IMR-90 (cell line): ENCODE measurements at regions not wholly inside any gene's neighbourhood (a gene's known extent, or its start where the extent isn't known, plus 50 kb on each side); places are given as distances from the start of the nearest gene placed in this dataset.

Source experiments
- ATAC-seq: fragments of 200-7000 bp; cut with Tn5 transposase; 2 replicates; pipeline ENCODE4 v1.9.1; 2020; ENCODE audit warnings: low read depth, mild to moderate bottlenecking, moderate library complexity
- BruUV-seq: library from RNA; stranded (reverse); fragments of 400-500 nt; replicated peaks from 2 replicates; lab custom pipeline; 2021; lab: Mats Ljungman, UMichigan
- CTCF ChIA-PET: fragments of 300-600 bp; formaldehyde crosslinking; extraction: SDS; loops from one replicate; lab custom pipeline; 2021; ENCODE audit warnings: antibody characterized with exemption; lab: Yijun Ruan, JAX
- POLR2A ChIA-PET: fragments of 300-600 bp; sonication (Branson Sonifier 250); formaldehyde crosslinking; loops from one replicate; lab custom pipeline; 2022; ENCODE audit warnings: antibody characterized with exemption; ENCODE audit not compliant: unreplicated experiment; lab: Charles Lee
- DNase-seq: peaks from one replicate; pipeline ENCODE4 v3.0.0; 2013
- H2AFZ ChIP-seq: replicated peaks from 2 replicates; pipeline ENCODE3; 2013; ENCODE audit warnings: low read length, mild to moderate bottlenecking; ENCODE audit not compliant: poor library complexity
- H2AK5ac ChIP-seq: 2 replicates; pipeline ENCODE4 v1.6.1; 2013; ENCODE audit warnings: low read depth, low read length, inconsistent platforms
- H2AK9ac ChIP-seq: replicated peaks from 2 replicates; pipeline ENCODE3; 2013; ENCODE audit warnings: mild to moderate bottlenecking, low read depth, low read length, moderate library complexity; ENCODE audit not compliant: poor library complexity
- H2BK120ac ChIP-seq: 2 replicates; pipeline ENCODE4 v1.6.1; 2013; ENCODE audit warnings: low read depth, low read length, inconsistent platforms
- H2BK15ac ChIP-seq: 3 replicates; pipeline ENCODE4 v1.6.1; 2013; ENCODE audit warnings: low read depth, low read length, inconsistent platforms
- H2BK20ac ChIP-seq: 2 replicates; pipeline ENCODE4 v1.6.1; 2013; ENCODE audit warnings: low read depth, mild to moderate bottlenecking, inconsistent platforms, low read length, moderate library complexity
- H2BK5ac ChIP-seq: 2 replicates; pipeline ENCODE4 v1.6.1; 2013; ENCODE audit warnings: mild to moderate bottlenecking, low read depth, low read length, inconsistent platforms; ENCODE audit not compliant: poor library complexity, severe bottlenecking
- H3K14ac ChIP-seq: replicated peaks from 2 replicates; pipeline ENCODE4 v1.6.1; 2013; ENCODE audit warnings: low read depth, low read length, inconsistent platforms
- H3K18ac ChIP-seq: 2 replicates; pipeline ENCODE4 v1.6.1; 2013; ENCODE audit warnings: low read depth, low read length, control low read depth
- H3K23ac ChIP-seq: 2 replicates; pipeline ENCODE4 v1.6.1; 2013; ENCODE audit warnings: low read depth, low read length, inconsistent platforms
- H3K27ac ChIP-seq: 2 replicates; pipeline ENCODE4 v1.5.1; 2013; ENCODE audit warnings: mild to moderate bottlenecking, control low read depth, low read length; ENCODE audit not compliant: insufficient read depth
- H3K27me3 ChIP-seq: 2 replicates; pipeline ENCODE4 v1.6.1; 2013; ENCODE audit warnings: low read length; ENCODE audit not compliant: control insufficient read depth, insufficient read depth
- H3K36me3 ChIP-seq: 2 replicates; pipeline ENCODE4 v1.6.1; 2013; ENCODE audit warnings: low read length, mixed read lengths; ENCODE audit not compliant: control insufficient read depth, insufficient read depth
- H3K4ac ChIP-seq: 2 replicates; pipeline ENCODE4 v1.6.1; 2013; ENCODE audit warnings: low read depth, low read length, inconsistent platforms
- H3K4me1 ChIP-seq: 2 replicates; pipeline ENCODE4 v1.6.1; 2013; ENCODE audit warnings: low read length, mixed read lengths; ENCODE audit not compliant: control insufficient read depth, insufficient read depth
- H3K4me2 ChIP-seq: 2 replicates; pipeline ENCODE4 v1.6.1; 2013; ENCODE audit warnings: low read depth, mild to moderate bottlenecking, control low read depth, low read length, moderate library complexity
- H3K4me3 ChIP-seq: 2 replicates; pipeline ENCODE4 v1.5.1; 2013; ENCODE audit warnings: low read depth, mild to moderate bottlenecking, control low read depth, low read length, moderate library complexity; ENCODE audit not compliant: insufficient read depth
- H3K56ac ChIP-seq: 2 replicates; pipeline ENCODE4 v1.6.1; 2013; ENCODE audit warnings: low read length, inconsistent platforms; ENCODE audit not compliant: insufficient read depth; ENCODE audit errors: extremely low read depth
- H3K79me1 ChIP-seq, 2 experiments: 2 replicates each; pipeline ENCODE4 v1.6.1; 2013; ENCODE audit warnings: low read length in 2 of 2, inconsistent platforms in 1 of 2, low read depth in 1 of 2
- H3K9ac ChIP-seq: 2 replicates; pipeline ENCODE4 v1.6.1; 2013; ENCODE audit warnings: low read depth, low read length, control low read depth
- H3K9me1 ChIP-seq: 2 replicates; pipeline ENCODE4 v1.6.1; 2013; ENCODE audit warnings: low read length, inconsistent platforms; ENCODE audit not compliant: insufficient read depth
- H3K9me3 ChIP-seq: 2 replicates; pipeline ENCODE4 v1.6.1; 2013; ENCODE audit warnings: low read length; ENCODE audit not compliant: control insufficient read depth, insufficient read depth
- H4K20me1 ChIP-seq: 2 replicates; pipeline ENCODE4 v1.6.1; 2013; ENCODE audit warnings: low read length, inconsistent platforms; ENCODE audit not compliant: insufficient read depth
- H4K5ac ChIP-seq: 2 replicates; pipeline ENCODE4 v1.6.1; 2013; ENCODE audit warnings: mild to moderate bottlenecking, low read depth, low read length, control low read depth
- H4K8ac ChIP-seq, 2 experiments: 2 replicates each; pipeline ENCODE4 v1.6.1; 2013; ENCODE audit warnings: low read depth in 2 of 2, low read length in 2 of 2, control low read depth in 1 of 2, inconsistent platforms in 1 of 2
- H4K91ac ChIP-seq: 2 replicates; pipeline ENCODE4 v1.6.1; 2013; ENCODE audit warnings: low read depth, low read length, inconsistent platforms; ENCODE audit not compliant: insufficient read depth
- BHLHE40 ChIP-seq: fragments of 150-350 bp; IDR thresholded peaks from 2 replicates; pipeline ENCODE4 v1.6.1; 2016; ENCODE audit warnings: mild to moderate bottlenecking, low read depth, low read length
- CEBPB ChIP-seq: IDR thresholded peaks from 2 replicates; pipeline ENCODE4 v1.6.1; 2012; ENCODE audit warnings: low read depth, low read length, improper control_type of control experiment
- CHD1 ChIP-seq: IDR thresholded peaks from 2 replicates; pipeline ENCODE4 v1.6.1; 2012; ENCODE audit warnings: low read depth, low read length, improper control_type of control experiment
- CTCF ChIP-seq: conservative IDR thresholded peaks from 2 replicates; pipeline ENCODE4 v1.5.1; 2012; ENCODE audit warnings: mild to moderate bottlenecking, low read depth, low read length, improper control_type of control experiment
- FOS ChIP-seq: fragments of 150-350 bp; IDR thresholded peaks from 2 replicates; pipeline ENCODE4 v1.6.1; 2016; ENCODE audit warnings: low read depth, low read length
- MAFK ChIP-seq: IDR thresholded peaks from 2 replicates; pipeline ENCODE4 v1.6.1; 2012; ENCODE audit warnings: low read depth, low read length, improper control_type of control experiment
- MAZ ChIP-seq: IDR thresholded peaks from 2 replicates; pipeline ENCODE4 v1.6.1; 2012; ENCODE audit warnings: low read depth, mild to moderate bottlenecking, low read length, improper control_type of control experiment, moderate library complexity, borderline replicate concordance
- MXI1 ChIP-seq: IDR thresholded peaks from 2 replicates; pipeline ENCODE4 v1.6.1; 2012; ENCODE audit warnings: low read depth, mild to moderate bottlenecking, low read length, moderate library complexity, borderline replicate concordance
- NFE2L2 ChIP-seq: fragments of 150-350 bp; IDR thresholded peaks from 2 replicates; pipeline ENCODE4 v1.6.1; 2016; ENCODE audit warnings: low read depth, mild to moderate bottlenecking, low read length
- POLR2A ChIP-seq: IDR thresholded peaks from 2 replicates; pipeline ENCODE4 v1.6.1; 2012; ENCODE audit warnings: mild to moderate bottlenecking, low read depth, low read length
- RAD21 ChIP-seq: IDR thresholded peaks from 2 replicates; pipeline ENCODE4 v1.6.1; 2012; ENCODE audit warnings: low read length, improper control_type of control experiment
- RCOR1 ChIP-seq: IDR thresholded peaks from 2 replicates; pipeline ENCODE4 v1.6.1; 2012; ENCODE audit warnings: mild to moderate bottlenecking, low read length, improper control_type of control experiment; ENCODE audit not compliant: insufficient replicate concordance
- RFX5 ChIP-seq: IDR thresholded peaks from 2 replicates; pipeline ENCODE4 v1.8.0; 2012; ENCODE audit warnings: low read depth, mild to moderate bottlenecking, low read length, moderate library complexity
- SMC3 ChIP-seq: fragments of 150-350 bp; IDR thresholded peaks from 2 replicates; pipeline ENCODE4 v1.6.1; 2016; ENCODE audit warnings: low read depth, mild to moderate bottlenecking, antibody characterized with exemption, low read length, moderate library complexity
- WGBS, 2 experiments: methylation state at CpG; one replicate each; pipeline versions ENCODE4 v1.1.5 to v1.1.7; 2013; ENCODE audit warnings: missing lambda C conversion rate in 2 of 2; ENCODE audit not compliant: insufficient read length in 1 of 2; ENCODE audit errors: extremely low coverage in 2 of 2; 5-methylcytosine and 5-hydroxymethylcytosine counted together
- dilution Hi-C: fragments of 300-500 bp; cut with HindIII; formaldehyde crosslinking; loops from one replicate; pipeline ENCODE4 v1.14.3; 2018; ENCODE audit warnings: low sequenced_read_pairs; ENCODE audit not compliant: unreplicated experiment
- in situ Hi-C: fragments of 300-500 bp; cut with MboI; formaldehyde crosslinking; loops from 3 replicates; pipeline ENCODE4 v1.14.3; 2019; ENCODE audit warnings: low sequenced_read_pairs, inconsistent platforms, mixed read lengths
- intact Hi-C: fragments of 100-400 bp; cut with micrococcal nuclease; formaldehyde crosslinking; loops from 2 replicates; pipeline ENCODE4 v1.10.0; 2022
- TF ChIP-seq, protein P1 (sequence below): fragments of 150-350 bp; IDR thresholded peaks from 2 replicates; pipeline ENCODE4 v1.6.1; 2017; ENCODE audit warnings: mild to moderate bottlenecking, antibody characterized with exemption, low read length, low read depth
- TF ChIP-seq, protein P2 (sequence below): fragments of 150-350 bp; IDR thresholded peaks from 2 replicates; pipeline ENCODE4 v1.6.1; 2016; ENCODE audit warnings: low read depth, mild to moderate bottlenecking, low read length, moderate library complexity, borderline replicate concordance

GRCh38 chr2:103464831-103465230 lies 703.0 kb downstream of the TMEM182 start:
- no peaks in the 10 kb centered on the region for H3K79me1 ChIP-seq
- intact Hi-C loops = no loop called here
- H2BK120ac ChIP-seq = no peak overlapping the region
- H3K14ac ChIP-seq = no peak overlapping the region
- in situ Hi-C loops = no loop called here
- no peak overlapping the region for H3K4me3 ChIP-seq
- no peak overlapping the region for H2AK9ac ChIP-seq
- no peaks in the 10 kb centered on the region for H3K4me1 ChIP-seq
- no peak overlapping the region for H3K56ac ChIP-seq
- H3K9me1 ChIP-seq = no peaks in the 10 kb centered on the region
- no TSS peak for BruUV-seq
- H4K20me1 ChIP-seq = no peaks in the 10 kb centered on the region
- H2BK5ac ChIP-seq = no peak overlapping the region
- no peak overlapping the region for H2AK5ac ChIP-seq
- H3K9me3 ChIP-seq = peaks cover 9% of the 10 kb centered on the region
- H3K9ac ChIP-seq = no peak overlapping the region
- WGBS, 2 experiments = no CpG with 5 or more reads among the region's 7 CpGs
- POLR2A ChIA-PET = no interaction called here
- no peak overlapping the region for H3K23ac ChIP-seq
- no peaks in the 10 kb centered on the region for H3K36me3 ChIP-seq
- no peak overlapping the region for H4K91ac ChIP-seq
- CTCF ChIA-PET = no interaction called here
- no peak overlapping the region for H3K18ac ChIP-seq
- H3K4me2 ChIP-seq = no peak overlapping the region
- TF ChIP-seq CHD1 = no peak
- TF ChIP-seq CEBPB = no peak
- TF ChIP-seq MAFK = no peak
- TF ChIP-seq MAZ = no peak
- TF ChIP-seq SMC3 = no peak
- TF ChIP-seq, protein P1, sequence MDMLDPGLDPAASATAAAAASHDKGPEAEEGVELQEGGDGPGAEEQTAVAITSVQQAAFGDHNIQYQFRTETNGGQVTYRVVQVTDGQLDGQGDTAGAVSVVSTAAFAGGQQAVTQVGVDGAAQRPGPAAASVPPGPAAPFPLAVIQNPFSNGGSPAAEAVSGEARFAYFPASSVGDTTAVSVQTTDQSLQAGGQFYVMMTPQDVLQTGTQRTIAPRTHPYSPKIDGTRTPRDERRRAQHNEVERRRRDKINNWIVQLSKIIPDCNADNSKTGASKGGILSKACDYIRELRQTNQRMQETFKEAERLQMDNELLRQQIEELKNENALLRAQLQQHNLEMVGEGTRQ = no peak
- TF ChIP-seq POLR2A = no peak
- TF ChIP-seq MXI1 = no peak
- no peak for TF ChIP-seq RCOR1
- TF ChIP-seq BHLHE40 = no peak
- TF ChIP-seq CTCF = no peak
- TF ChIP-seq RAD21 = no peak
- no peak for TF ChIP-seq RFX5
- no peak for TF ChIP-seq FOS
- TF ChIP-seq, protein P2, sequence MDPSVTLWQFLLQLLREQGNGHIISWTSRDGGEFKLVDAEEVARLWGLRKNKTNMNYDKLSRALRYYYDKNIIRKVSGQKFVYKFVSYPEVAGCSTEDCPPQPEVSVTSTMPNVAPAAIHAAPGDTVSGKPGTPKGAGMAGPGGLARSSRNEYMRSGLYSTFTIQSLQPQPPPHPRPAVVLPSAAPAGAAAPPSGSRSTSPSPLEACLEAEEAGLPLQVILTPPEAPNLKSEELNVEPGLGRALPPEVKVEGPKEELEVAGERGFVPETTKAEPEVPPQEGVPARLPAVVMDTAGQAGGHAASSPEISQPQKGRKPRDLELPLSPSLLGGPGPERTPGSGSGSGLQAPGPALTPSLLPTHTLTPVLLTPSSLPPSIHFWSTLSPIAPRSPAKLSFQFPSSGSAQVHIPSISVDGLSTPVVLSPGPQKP = no peak
- TF ChIP-seq NFE2L2 = no peak
- no peak overlapping the region for H4K5ac ChIP-seq
- no peak overlapping the region for H2AFZ ChIP-seq
- no peak overlapping the region for H3K4ac ChIP-seq
- DNase-seq (no peak), ATAC-seq (no peak)
- H3K27ac ChIP-seq = no peak overlapping the region
- no peaks in the 10 kb centered on the region for H3K27me3 ChIP-seq
- dilution Hi-C loops = no loop called here
- H4K8ac ChIP-seq = no peak overlapping the region
- no peak overlapping the region for H2BK20ac ChIP-seq
- H2BK15ac ChIP-seq = no peak overlapping the region
